Gastrocnemius medialis (tissue), 4 donors: ENCODE measurements at regions not wholly inside any gene's neighbourhood (a gene's known extent, or its start where the extent isn't known, plus 50 kb on each side); places are given as distances from the start of the nearest gene placed in this dataset.

Experiments used
- ATAC-seq, 2 donors: fragments of 150-250 bp; one replicate each; pipeline ENCODE4 v1.9.1; 2016
- DNase-seq, 2 donors: peaks; one replicate each; pipeline ENCODE4 v3.0.0-alpha.2; 2019
- H3K27ac ChIP-seq, 4 donors: fragments of 200-600 bp; sonication (generic); 1 replicate in 1 of 4; 2 replicates in 3 of 4; pipeline ENCODE4 v1.5.1; 2016 to 2018; ENCODE audit warnings: mild to moderate bottlenecking in 2 of 4, moderate library complexity in 1 of 4
- H3K27me3 ChIP-seq, 3 donors: fragments of 200-600 bp; sonication (generic) in 2 of 3; 1 replicate in 1 of 3; 2 replicates in 2 of 3; pipeline versions ENCODE4 v1.5.1 to v1.6.0; 2016 to 2019; ENCODE audit warnings: mild to moderate bottlenecking in 1 of 3, moderate library complexity in 1 of 3
- H3K36me3 ChIP-seq, 2 donors: fragments of 200-600 bp; sonication (generic) in 1 of 2; one replicate each; pipeline ENCODE4 v1.5.1; 2017 to 2018
- H3K4me1 ChIP-seq, 2 donors: fragments of 200-600 bp; sonication (generic) in 1 of 2; one replicate each; pipeline ENCODE4 v1.5.1; 2016 to 2017; ENCODE audit warnings: mild to moderate bottlenecking in 2 of 2
- H3K4me3 ChIP-seq, 4 donors: fragments of 200-600 bp; sonication (generic) in 3 of 4; 1 replicate in 1 of 4; 2 replicates in 3 of 4; pipeline ENCODE4 v1.5.1; 2016 to 2019; ENCODE audit warnings: mild to moderate bottlenecking in 2 of 4
- H3K9me3 ChIP-seq, 3 donors: fragments of 200-600 bp; sonication (generic) in 2 of 3; 1 replicate in 1 of 3; 2 replicates in 2 of 3; pipeline ENCODE4 v1.5.1; 2016 to 2019
- CTCF ChIP-seq, 5 experiments: fragments of 450-650 bp in 3 of 5; fragments of 200-600 bp in 2 of 5; sonication (generic) in 2 of 5; IDR thresholded peaks in 4 of 5; conservative IDR thresholded peaks in 1 of 5; 1 replicate in 4 of 5; 2 replicates in 1 of 5; pipeline ENCODE4 v1.5.1; 2016 to 2019; ENCODE audit warnings: antibody characterized with exemption in 5 of 5, mild to moderate bottlenecking in 3 of 5, moderate library complexity in 3 of 5
- POLR2A ChIP-seq, 2 donors: fragments of 450-650 bp; IDR thresholded peaks; one replicate each; pipeline ENCODE4 v1.6.1; 2017; ENCODE audit warnings: antibody characterized with exemption in 2 of 2, mild to moderate bottlenecking in 2 of 2, moderate library complexity in 2 of 2
- in situ Hi-C, 4 donors: fragments of 200-750 bp; cut with MboI; loops; one replicate each; pipeline versions ENCODE4 v1.15.0 to v1.8.0; 2017; ENCODE audit warnings: low sequenced_read_pairs in 4 of 4
- intact Hi-C: fragments of 100-400 bp; cut with DNase I; formaldehyde crosslinking; loops from one replicate; pipeline ENCODE4 v1.15.1; 2023; ENCODE audit warnings: low total_unique reads

- ATAC-seq (no peak), DNase-seq (no peak)
- peaks cover 0 to 2% (median 0%) of the 10 kb centered on the region in 3 donors for H3K27me3 ChIP-seq
- no peak overlapping the region for H3K4me3 ChIP-seq
- no peaks in the 10 kb centered on the region for H3K36me3 ChIP-seq
- H3K4me1 ChIP-seq = no peaks in the 10 kb centered on the region
- intact Hi-C loops = no loop called here
- no peak for TF ChIP-seq POLR2A (IDR thresholded peaks at IDR 0.05)
- TF ChIP-seq CTCF (IDR thresholded peaks at IDR 0.05 in 4 of 5, conservative IDR thresholded peaks at IDR 0.05 in 1 of 5) = no peak
- no peaks in the 10 kb centered on the region for H3K9me3 ChIP-seq
- no peak overlapping the region for H3K27ac ChIP-seq
- in situ Hi-C loops = loop anchor here in 2 of 4 donors (25.0 kb wide), 1 partner anchor 110 kb away; the partner anchor contains the start of gene ASIC2 (in 2 of the 2)
Observed at GRCh38 chr17:33396818-33397217, 103.7 kb upstream of the ASIC2 start.

GRCh38 chr17:33398386-33398785, 105.3 kb upstream of the ASIC2 start:
- DNase-seq = no peak
- no peaks in the 10 kb centered on the region for H3K9me3 ChIP-seq
- ATAC-seq = no peak
- no peak overlapping the region for H3K4me3 ChIP-seq
- H3K27me3 ChIP-seq = peaks cover 0 to 2% (median 0%) of the 10 kb centered on the region in 3 donors
- TF ChIP-seq POLR2A (IDR thresholded peaks at IDR 0.05) (no peak), CTCF (IDR thresholded peaks at IDR 0.05 in 4 of 5, conservative IDR thresholded peaks at IDR 0.05 in 1 of 5) (no peak)
- in situ Hi-C loops (loop anchor here in 2 of 4 donors (25.0 kb wide), 1 partner anchor 111 kb away; the partner anchor contains the start of gene ASIC2 (in 2 of the 2)), intact Hi-C loops (no loop called here)
- no peaks in the 10 kb centered on the region for H3K36me3 ChIP-seq
- H3K27ac ChIP-seq = no peak overlapping the region
- no peaks in the 10 kb centered on the region for H3K4me1 ChIP-seq

GRCh38 chr17:33401249-33401648, 108.2 kb upstream of the ASIC2 start:
- in situ Hi-C loops = no loop called here
- TF ChIP-seq CTCF (IDR thresholded peaks at IDR 0.05 in 4 of 5, conservative IDR thresholded peaks at IDR 0.05 in 1 of 5) (no peak), POLR2A (IDR thresholded peaks at IDR 0.05) (no peak)
- intact Hi-C loops = no loop called here
- Histone ChIP-seq H3K4me1 (no peaks in the 10 kb centered on the region), H3K4me3 (no peak overlapping the region), H3K27me3 (peaks cover 0 to 2% (median 0%) of the 10 kb centered on the region in 3 donors), H3K36me3 (no peaks in the 10 kb centered on the region), H3K27ac (no peak overlapping the region), H3K9me3 (no peaks in the 10 kb centered on the region)
- ATAC-seq (no peak), DNase-seq (no peak)

GRCh38 chr17:33403194-33403593, 110.1 kb upstream of the ASIC2 start:
- no peaks in the 10 kb centered on the region for H3K9me3 ChIP-seq
- TF ChIP-seq POLR2A (IDR thresholded peaks at IDR 0.05) (no peak), CTCF (IDR thresholded peaks at IDR 0.05 in 4 of 5, conservative IDR thresholded peaks at IDR 0.05 in 1 of 5) (no peak)
- H3K36me3 ChIP-seq = no peaks in the 10 kb centered on the region
- H3K27me3 ChIP-seq = peaks cover 0 to 2% (median 0%) of the 10 kb centered on the region in 3 donors
- H3K4me3 ChIP-seq = no peak overlapping the region
- ATAC-seq = no peak
- no peaks in the 10 kb centered on the region for H3K4me1 ChIP-seq
- DNase-seq = no peak
- H3K27ac ChIP-seq = no peak overlapping the region
- in situ Hi-C loops (no loop called here), intact Hi-C loops (no loop called here)
